ENCODE measurements at regions not wholly inside any gene's neighbourhood (a gene's known extent, or its start where the extent isn't known, plus 50 kb on each side); places are given as distances from the start of the nearest gene placed in this dataset.
"Not testable (repeated sequence)": the region's sequence is repeated elsewhere in the genome, so short reads cannot be mapped to it uniquely, and the experiment has no call there.

GRCh38 chr6:144633886-144634285 lies 348.8 kb downstream of the UTRN start:
- DNase-seq, result no peak

GRCh38 chr6:144634371-144634770 lies 349.2 kb downstream of the UTRN start:
- no peak for DNase-seq

- DNase-seq, result no peak
Measured at GRCh38 chr6:144635051-144635450, 349.9 kb downstream of the UTRN start.

GRCh38 chr6:144636025-144636424 lies 350.9 kb downstream of the UTRN start:
- DNase-seq, result not testable (repeated sequence)

- DNase-seq, result no peak
Measured at GRCh38 chr6:144637541-144637940, 352.4 kb downstream of the UTRN start.

GRCh38 chr6:144639654-144640053 lies 354.5 kb downstream of the UTRN start:
- DNase-seq, result no peak

- DNase-seq, result no peak
Measured at GRCh38 chr6:144641286-144641685, 356.2 kb downstream of the UTRN start.

- DNase-seq, result no peak
Measured at GRCh38 chr6:144644776-144645175, 359.6 kb downstream of the UTRN start.

GRCh38 chr6:144646093-144647056 lies 361.2 kb downstream of the UTRN start:
- peak; percentile 7 for DNase-seq

GRCh38 chr6:144647406-144647964 lies 362.4 kb downstream of the UTRN start:
- no peak for DNase-seq

- no peak for DNase-seq
Measured at GRCh38 chr6:144647971-144648651, 363.0 kb downstream of the UTRN start.

GRCh38 chr6:144649085-144649484 lies 363.9 kb downstream of the UTRN start:
- DNase-seq, result no peak

GRCh38 chr6:144651234-144651633 lies 366.1 kb downstream of the UTRN start:
- no peak for DNase-seq

GRCh38 chr6:144652292-144652891 lies 367.3 kb downstream of the UTRN start:
- DNase-seq, result no peak

- no peak for DNase-seq
Measured at GRCh38 chr6:144653885-144654505, 368.9 kb downstream of the UTRN start.

GRCh38 chr6:144654506-144654905 lies 369.4 kb downstream of the UTRN start:
- no peak for DNase-seq

GRCh38 chr6:144655376-144655775 lies 370.2 kb downstream of the UTRN start:
- DNase-seq, result peak; percentile 25

GRCh38 chr6:144657691-144658090 lies 372.6 kb downstream of the UTRN start:
- peak; percentile 8 for DNase-seq

GRCh38 chr6:144659202-144660182 lies 374.4 kb downstream of the UTRN start:
- peak; percentile 16 for DNase-seq

- no peak for DNase-seq
Measured at GRCh38 chr6:144660561-144661115, 375.5 kb downstream of the UTRN start.

Data from EL (cell line).